ENCODE measurements at regions not wholly inside any gene's neighbourhood (a gene's known extent, or its start where the extent isn't known, plus 50 kb on each side); places are given as distances from the start of the nearest gene placed in this dataset.

DNA sequence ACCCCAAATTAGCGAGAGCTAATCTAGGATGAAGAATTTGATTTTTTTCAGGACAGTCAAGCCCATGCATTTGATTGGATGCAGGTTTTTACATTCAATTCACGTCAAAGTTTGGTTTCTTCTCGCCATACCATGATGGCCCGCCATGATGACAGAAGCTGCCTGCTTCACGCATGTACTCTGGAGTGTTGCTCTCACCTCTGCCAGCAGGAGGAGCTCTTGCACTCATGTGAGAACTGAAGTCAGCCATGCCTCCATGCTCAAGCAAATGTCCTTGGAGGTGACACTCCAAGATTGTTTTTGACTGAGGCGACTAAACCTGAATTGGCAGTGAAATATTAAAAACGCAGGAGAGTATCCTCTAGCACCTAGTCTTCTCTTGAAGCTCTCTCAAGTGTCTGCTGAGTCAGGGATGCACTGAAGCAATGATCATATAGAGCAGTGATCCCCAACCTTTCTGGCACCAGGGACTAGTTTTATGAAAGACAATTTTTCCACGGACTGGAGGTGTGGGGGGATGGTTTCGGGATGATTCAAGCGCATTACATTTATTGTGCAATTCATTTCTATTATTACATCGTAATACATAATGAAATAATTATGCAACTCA is 120.9 kb downstream of the SAMMSON start:
- DNase-seq (ENCODE audit: low spot score), result peak; percentile 69

DNA sequence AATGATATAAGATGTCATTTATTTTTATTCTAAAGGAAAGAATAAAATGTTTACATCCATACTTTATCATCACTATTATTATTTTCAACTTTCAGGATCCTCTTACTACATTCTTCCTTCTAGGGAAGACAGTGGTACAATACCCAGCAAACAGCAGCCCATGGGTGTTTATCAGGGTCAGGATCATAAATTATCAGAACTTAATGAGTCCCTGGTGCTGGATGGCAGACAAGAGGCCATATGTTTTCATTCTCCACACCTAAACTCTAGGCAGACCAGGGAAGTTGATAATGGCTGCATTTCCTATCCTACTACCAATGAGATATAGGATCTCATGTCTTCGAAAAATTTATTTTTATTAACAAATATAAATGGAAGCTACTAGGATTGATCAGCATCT is 127.7 kb downstream of the SAMMSON start:
- DNase-seq (ENCODE audit: low spot score), result no peak

DNA sequence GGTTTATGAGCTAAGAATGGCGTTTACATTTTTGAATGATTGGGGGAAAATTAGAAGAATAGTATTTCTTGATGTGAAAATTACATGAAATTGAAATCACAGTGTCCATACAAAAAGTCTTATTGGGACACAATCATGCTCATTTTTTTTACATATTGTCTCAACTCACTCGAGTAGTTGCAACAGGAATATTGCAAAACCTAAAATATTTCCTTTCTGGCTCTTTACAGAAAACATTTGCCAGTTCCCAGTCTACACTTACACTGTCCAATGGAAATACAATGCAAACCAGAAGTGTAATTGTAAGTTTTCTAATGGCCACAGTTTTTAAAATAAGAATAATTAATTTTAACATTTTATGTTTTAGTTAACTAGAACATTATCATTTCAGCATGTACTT is 137.8 kb downstream of the SAMMSON start:
- DNase-seq (ENCODE audit: low spot score), result no peak

DNA sequence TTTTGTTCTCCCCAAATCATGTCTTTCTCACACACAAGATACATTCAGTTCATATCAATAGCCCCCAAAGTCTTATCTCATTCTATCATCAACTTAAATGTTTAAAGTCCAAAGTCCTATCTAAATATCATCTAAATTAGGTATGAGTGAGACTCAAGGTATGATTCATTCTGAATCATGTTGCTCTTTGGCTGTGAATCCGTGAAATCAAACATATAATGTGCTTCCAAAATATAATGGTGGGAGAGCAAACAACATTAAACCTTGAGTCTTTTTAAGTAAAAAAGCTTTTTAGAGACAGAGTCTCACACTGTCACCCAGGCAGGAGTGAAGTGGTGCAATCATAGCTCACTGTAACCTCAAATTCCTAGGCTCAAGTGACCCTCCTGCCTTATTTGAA is 139.1 kb downstream of the SAMMSON start:
- DNase-seq (ENCODE audit: low spot score), result no peak
